A673 (cell line): ENCODE measurements at regions not wholly inside any gene's neighbourhood (a gene's known extent, or its start where the extent isn't known, plus 50 kb on each side); places are given as distances from the start of the nearest gene placed in this dataset.

Source experiments
- EZH2 ChIP-seq: fragments of 200-600 bp; sonication (generic); IDR thresholded peaks from 2 replicates; pipeline ENCODE4 v1.6.1; 2017; ENCODE audit warnings: borderline replicate concordance, low read depth, mild to moderate bottlenecking, mixed read lengths, antibody characterized with exemption, low read length; ENCODE audit not compliant: poor library complexity, severe bottlenecking
- TF ChIP-seq, protein P1 (sequence below): fragments of 300-800, 200-600 bp; sonication (generic); conservative IDR thresholded peaks from 2 replicates; pipeline ENCODE4 v1.5.1; 2017; ENCODE audit warnings: low read depth, mild to moderate bottlenecking, antibody characterized with exemption, low read length, moderate library complexity, mixed read lengths

DNA sequence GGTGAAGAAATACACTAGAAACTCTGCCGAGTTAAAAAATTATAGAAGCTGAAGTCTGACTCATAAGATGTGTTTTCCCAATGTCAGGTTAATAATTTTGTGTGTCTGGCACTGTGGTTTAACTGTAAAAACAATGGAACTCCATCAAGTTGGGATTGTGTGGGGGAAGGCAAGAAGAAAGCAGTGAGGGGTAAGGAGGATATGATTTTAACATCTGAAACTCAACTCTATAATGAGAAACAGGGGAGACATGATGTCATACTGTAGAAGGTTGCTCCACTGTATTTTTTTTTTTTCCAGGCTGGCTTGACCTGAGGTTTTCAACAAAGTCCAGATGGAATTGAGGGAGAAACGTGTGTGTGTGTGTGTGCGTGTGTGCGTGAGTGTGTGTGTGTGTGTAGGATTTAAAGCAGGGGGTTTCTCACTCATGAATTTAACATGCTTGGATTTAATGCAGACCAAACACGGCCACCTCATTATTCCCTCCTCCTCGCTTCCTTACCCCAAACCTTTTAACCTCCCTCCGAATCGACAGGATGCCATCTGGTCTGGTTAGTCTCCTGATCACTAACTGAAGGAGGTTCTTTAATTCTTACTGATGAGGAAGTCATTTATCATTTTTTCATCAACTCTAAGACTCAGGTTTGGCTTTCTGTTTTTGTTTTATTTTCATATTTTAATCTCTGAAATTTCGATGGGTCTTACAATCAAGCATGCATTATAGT is 140.2 kb upstream of the LPAR1 start:
- TF ChIP-seq, protein P1, sequence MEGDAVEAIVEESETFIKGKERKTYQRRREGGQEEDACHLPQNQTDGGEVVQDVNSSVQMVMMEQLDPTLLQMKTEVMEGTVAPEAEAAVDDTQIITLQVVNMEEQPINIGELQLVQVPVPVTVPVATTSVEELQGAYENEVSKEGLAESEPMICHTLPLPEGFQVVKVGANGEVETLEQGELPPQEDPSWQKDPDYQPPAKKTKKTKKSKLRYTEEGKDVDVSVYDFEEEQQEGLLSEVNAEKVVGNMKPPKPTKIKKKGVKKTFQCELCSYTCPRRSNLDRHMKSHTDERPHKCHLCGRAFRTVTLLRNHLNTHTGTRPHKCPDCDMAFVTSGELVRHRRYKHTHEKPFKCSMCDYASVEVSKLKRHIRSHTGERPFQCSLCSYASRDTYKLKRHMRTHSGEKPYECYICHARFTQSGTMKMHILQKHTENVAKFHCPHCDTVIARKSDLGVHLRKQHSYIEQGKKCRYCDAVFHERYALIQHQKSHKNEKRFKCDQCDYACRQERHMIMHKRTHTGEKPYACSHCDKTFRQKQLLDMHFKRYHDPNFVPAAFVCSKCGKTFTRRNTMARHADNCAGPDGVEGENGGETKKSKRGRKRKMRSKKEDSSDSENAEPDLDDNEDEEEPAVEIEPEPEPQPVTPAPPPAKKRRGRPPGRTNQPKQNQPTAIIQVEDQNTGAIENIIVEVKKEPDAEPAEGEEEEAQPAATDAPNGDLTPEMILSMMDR: no peak
- TF ChIP-seq EZH2: no peak
